ENCODE measurements at regions not wholly inside any gene's neighbourhood (a gene's known extent, or its start where the extent isn't known, plus 50 kb on each side); places are given as distances from the start of the nearest gene placed in this dataset.

DNA sequence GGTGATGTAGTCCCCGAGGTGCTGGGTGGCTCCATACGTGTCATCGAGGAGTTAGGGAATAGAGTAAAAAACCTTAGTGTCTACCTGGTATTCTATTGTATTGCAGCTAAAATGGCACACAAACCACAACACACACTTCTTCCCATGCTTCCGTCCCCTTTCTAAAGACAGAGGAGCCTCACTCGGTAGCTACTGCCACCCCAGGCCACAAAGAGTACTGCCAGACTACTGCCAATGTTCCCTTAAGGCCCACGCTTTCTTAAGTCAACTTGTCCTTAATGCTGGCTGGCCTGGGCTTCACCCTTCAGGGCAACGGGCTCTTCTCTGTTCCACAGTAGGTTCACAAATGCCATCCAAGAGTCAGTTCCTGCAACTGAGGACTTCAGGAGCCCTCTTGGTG, 673.0 kb downstream of the ELAVL2 start:
- DNase-seq = no peak
- TF ChIP-seq, protein P1, sequence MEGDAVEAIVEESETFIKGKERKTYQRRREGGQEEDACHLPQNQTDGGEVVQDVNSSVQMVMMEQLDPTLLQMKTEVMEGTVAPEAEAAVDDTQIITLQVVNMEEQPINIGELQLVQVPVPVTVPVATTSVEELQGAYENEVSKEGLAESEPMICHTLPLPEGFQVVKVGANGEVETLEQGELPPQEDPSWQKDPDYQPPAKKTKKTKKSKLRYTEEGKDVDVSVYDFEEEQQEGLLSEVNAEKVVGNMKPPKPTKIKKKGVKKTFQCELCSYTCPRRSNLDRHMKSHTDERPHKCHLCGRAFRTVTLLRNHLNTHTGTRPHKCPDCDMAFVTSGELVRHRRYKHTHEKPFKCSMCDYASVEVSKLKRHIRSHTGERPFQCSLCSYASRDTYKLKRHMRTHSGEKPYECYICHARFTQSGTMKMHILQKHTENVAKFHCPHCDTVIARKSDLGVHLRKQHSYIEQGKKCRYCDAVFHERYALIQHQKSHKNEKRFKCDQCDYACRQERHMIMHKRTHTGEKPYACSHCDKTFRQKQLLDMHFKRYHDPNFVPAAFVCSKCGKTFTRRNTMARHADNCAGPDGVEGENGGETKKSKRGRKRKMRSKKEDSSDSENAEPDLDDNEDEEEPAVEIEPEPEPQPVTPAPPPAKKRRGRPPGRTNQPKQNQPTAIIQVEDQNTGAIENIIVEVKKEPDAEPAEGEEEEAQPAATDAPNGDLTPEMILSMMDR (IDR thresholded peaks at IDR 0.05) = no peak
- peaks cover 0 to 7% (median 0%) of the 10 kb centered on the region in 11 donors for H3K9me3 ChIP-seq
- H3K4me3 ChIP-seq = no peak overlapping the region
- WGBS, 2 donors = 84 to 85% methylated on average over 7 of the region's 7 CpGs
- H3K27me3 ChIP-seq = peaks cover 0 to 4% (median 0%) of the 10 kb centered on the region in 7 donors
- H3K4me1 ChIP-seq = no peaks in the 10 kb centered on the region
- intact Hi-C loops (cut with DNase I) = no loop called here
- H3K27ac ChIP-seq = no peak overlapping the region
- H3K36me3 ChIP-seq = no peaks in the 10 kb centered on the region
- ATAC-seq = no peak

DNA sequence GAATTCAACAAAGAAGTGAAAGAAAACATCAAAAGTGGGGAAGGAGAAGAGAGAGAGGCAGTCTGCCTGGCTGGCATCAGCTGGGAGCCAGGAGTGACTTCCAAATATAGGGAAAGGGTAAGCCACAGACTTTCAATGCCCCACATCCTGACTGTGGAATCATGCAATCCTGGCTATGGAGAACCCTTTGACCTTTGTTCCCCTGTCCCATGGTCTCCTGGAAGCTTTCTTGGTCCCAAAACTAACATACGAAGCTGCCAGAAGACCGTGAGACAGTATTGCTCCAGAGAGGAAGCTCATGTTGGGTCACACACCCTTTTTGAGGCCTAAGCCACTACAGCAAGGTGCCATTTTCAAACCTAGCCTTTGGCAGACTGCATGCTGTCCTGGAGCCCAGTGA, 665.5 kb downstream of the ELAVL2 start:
- DNase-seq = no peak
- WGBS, 2 donors = 83 to 89% methylated on average over 2 of the region's 2 CpGs
- Histone ChIP-seq H3K4me1 (no peaks in the 10 kb centered on the region), H3K9me3 (peaks cover 0 to 16% (median 0%) of the 10 kb centered on the region in 11 donors), H3K4me3 (no peak overlapping the region), H3K27me3 (no peaks in the 10 kb centered on the region), H3K27ac (no peak overlapping the region), H3K36me3 (no peaks in the 10 kb centered on the region)
- intact Hi-C loops (cut with DNase I) = no loop called here
- ATAC-seq = no peak
- TF ChIP-seq, protein P1 (IDR thresholded peaks at IDR 0.05) = no peak

DNA sequence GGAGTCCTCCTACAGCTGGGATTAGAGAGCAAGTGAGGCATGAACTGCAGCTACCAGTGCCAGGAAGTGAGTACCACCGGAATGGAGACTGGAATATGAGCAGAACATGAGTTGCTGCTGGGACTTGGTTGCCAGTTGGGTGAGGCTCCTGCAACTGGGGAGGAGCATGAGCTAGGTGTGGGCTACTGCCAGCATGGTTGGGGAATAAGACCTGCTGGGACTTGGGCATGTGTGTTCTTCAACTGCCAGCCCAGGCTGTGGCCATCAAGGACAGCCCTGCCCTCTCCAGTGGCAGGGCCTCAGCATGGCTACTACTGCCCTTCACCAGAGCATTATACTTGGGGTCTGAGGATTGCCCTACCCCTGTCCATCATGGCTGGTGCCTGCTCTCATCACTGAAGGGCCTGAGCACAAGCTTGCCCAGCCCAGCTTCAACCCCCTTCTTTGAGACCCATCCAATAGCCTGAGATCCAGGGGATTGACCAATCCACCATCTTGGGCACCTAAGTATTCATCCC, 665.0 kb downstream of the ELAVL2 start:
- DNase-seq (no peak), ATAC-seq (no peak)
- no peaks in the 10 kb centered on the region for H3K4me1 ChIP-seq
- intact Hi-C loops (cut with DNase I) = no loop called here
- H3K36me3 ChIP-seq = no peaks in the 10 kb centered on the region
- H3K9me3 ChIP-seq = peaks cover 0 to 21% (median 0%) of the 10 kb centered on the region in 11 donors
- TF ChIP-seq, protein P1 (IDR thresholded peaks at IDR 0.05) = no peak
- H3K4me3 ChIP-seq = no peak overlapping the region
- no peak overlapping the region for H3K27ac ChIP-seq
- WGBS, 2 donors = 65 to 76% methylated on average over 1 of the region's 1 CpG
- H3K27me3 ChIP-seq = no peaks in the 10 kb centered on the region

DNA sequence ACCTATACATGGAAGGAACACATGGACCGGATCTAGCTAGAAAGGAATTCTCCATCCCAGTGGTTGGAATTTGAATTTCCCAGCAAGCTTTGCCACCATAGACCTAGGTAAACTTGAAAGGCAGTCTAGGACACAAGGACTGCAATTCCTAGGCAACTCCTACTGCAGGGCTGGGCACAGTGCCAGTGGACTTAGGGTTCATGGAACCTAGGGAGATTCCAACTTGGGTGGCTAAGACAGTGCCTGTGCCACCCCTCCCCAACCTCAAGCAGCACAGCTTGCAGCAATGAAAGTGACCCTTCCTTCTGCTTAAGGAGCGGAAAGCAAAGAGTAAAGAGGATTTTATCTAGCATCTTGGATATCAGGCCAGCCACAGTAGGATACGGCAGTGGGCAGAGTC, 663.3 kb downstream of the ELAVL2 start:
- DNase-seq (no peak), ATAC-seq (no peak)
- Histone ChIP-seq H3K27me3 (no peaks in the 10 kb centered on the region), H3K4me1 (no peaks in the 10 kb centered on the region), H3K36me3 (no peaks in the 10 kb centered on the region), H3K9me3 (peaks cover 0 to 21% (median 0%) of the 10 kb centered on the region in 11 donors), H3K27ac (no peak overlapping the region), H3K4me3 (no peak overlapping the region)
- 87 to 91% methylated on average over 3 of the region's 3 CpGs for WGBS, 2 donors
- intact Hi-C loops (cut with DNase I) = no loop called here
- TF ChIP-seq, protein P1 (IDR thresholded peaks at IDR 0.05) = no peak

Data from heart right ventricle (tissue), 16 donors.